ENCODE measurements at regions not wholly inside any gene's neighbourhood (a gene's known extent, or its start where the extent isn't known, plus 50 kb on each side); places are given as distances from the start of the nearest gene placed in this dataset.

- H3K27ac ChIP-seq, result peak overlapping the region; percentile 84
These were observed 54.6 kb upstream of the STXBP1 start for GRCh38 chr9:127557466-127557869.

GRCh38 chr9:127557998-127558546 lies 54.0 kb upstream of the STXBP1 start:
- no peaks in the 10 kb centered on the region for H3K9me3 ChIP-seq
- H3K27ac ChIP-seq, result peak overlapping the region; percentile 84
- peaks cover 94% of the 10 kb centered on the region for H3K4me1 ChIP-seq
- no peak overlapping the region for H3K4me3 ChIP-seq
- peaks cover 7% of the 10 kb centered on the region for H3K36me3 ChIP-seq
- peak in 1 of 2 donors; percentile 55 for DNase-seq (ENCODE audit: low spot score in 2 of 2)
- 37% methylated on average over 11 of the region's 11 CpGs for WGBS
- TF ChIP-seq POLR2AphosphoS5 (IDR thresholded peaks at IDR 0.05) (no peak), POLR2A (IDR thresholded peaks at IDR 0.05) (no peak), EP300 (IDR thresholded peaks at IDR 0.05) (no peak), CTCF (IDR thresholded peaks at IDR 0.05) (no peak)
- H3K27me3 ChIP-seq, result no peaks in the 10 kb centered on the region

More at GRCh38 chr9:127557466-127557869, 54.6 kb upstream of the STXBP1 start:
- WGBS, result 40% methylated on average over 1 of the region's 5 CpGs
- peak in 1 of 2 donors; percentile 74 for DNase-seq (ENCODE audit: low spot score in 2 of 2)
- peaks cover 7% of the 10 kb centered on the region for H3K36me3 ChIP-seq
- TF ChIP-seq EP300 (IDR thresholded peaks at IDR 0.05), result no peak
- TF ChIP-seq CTCF (IDR thresholded peaks at IDR 0.05), result no peak
- no peak for TF ChIP-seq POLR2AphosphoS5 (IDR thresholded peaks at IDR 0.05)
- TF ChIP-seq POLR2A (IDR thresholded peaks at IDR 0.05), result no peak
- H3K4me1 ChIP-seq, result peaks cover 88% of the 10 kb centered on the region
- no peaks in the 10 kb centered on the region for H3K27me3 ChIP-seq
- no peaks in the 10 kb centered on the region for H3K9me3 ChIP-seq
- H3K4me3 ChIP-seq, result no peak overlapping the region

- peak overlapping the region; percentile 84 for H3K27ac ChIP-seq
- no peak for DNase-seq (ENCODE audit: low spot score in 2 of 2)
- peaks cover 7% of the 10 kb centered on the region for H3K36me3 ChIP-seq
- H3K4me3 ChIP-seq, result no peak overlapping the region
- H3K4me1 ChIP-seq, result peaks cover 98% of the 10 kb centered on the region
- H3K27me3 ChIP-seq, result no peaks in the 10 kb centered on the region
- no peak for TF ChIP-seq POLR2A (IDR thresholded peaks at IDR 0.05)
- no peak for TF ChIP-seq EP300 (IDR thresholded peaks at IDR 0.05)
- no peak for TF ChIP-seq CTCF (IDR thresholded peaks at IDR 0.05)
- TF ChIP-seq POLR2AphosphoS5 (IDR thresholded peaks at IDR 0.05), result no peak
- H3K9me3 ChIP-seq, result no peaks in the 10 kb centered on the region
- WGBS, result 62% methylated on average over 5 of the region's 9 CpGs
These were observed 53.4 kb upstream of the STXBP1 start for GRCh38 chr9:127558581-127559246.

DNA sequence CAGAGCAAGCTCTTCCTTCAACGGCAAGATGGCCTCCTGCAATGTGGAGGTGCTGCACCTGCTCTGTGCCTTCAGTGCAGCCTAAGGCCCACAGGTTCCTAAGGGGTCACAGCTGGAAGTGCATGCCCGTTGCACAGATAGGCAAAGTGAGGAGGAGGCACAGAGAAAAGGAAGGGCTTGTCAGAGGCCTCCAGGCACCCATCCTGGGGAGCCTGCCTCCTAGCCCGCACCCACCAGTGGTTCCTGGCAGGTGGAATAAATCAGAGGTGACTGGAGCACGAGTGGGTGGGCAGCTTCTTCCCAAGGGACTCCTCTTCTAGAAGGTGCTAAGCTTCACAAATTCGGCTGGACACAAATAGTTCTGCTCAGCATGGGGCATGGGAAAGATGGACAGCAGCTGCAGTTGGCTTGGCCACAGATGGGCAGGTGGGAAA lies 52.8 kb upstream of the STXBP1 start:
- Histone ChIP-seq H3K4me3 (no peak overlapping the region), H3K27ac (no peak overlapping the region), H3K4me1 (peaks cover 98% of the 10 kb centered on the region), H3K27me3 (no peaks in the 10 kb centered on the region), H3K36me3 (peaks cover 7% of the 10 kb centered on the region), H3K9me3 (no peaks in the 10 kb centered on the region)
- DNase-seq (ENCODE audit: low spot score in 2 of 2), result peak in 1 of 2 donors; percentile 64
- 71% methylated on average over 5 of the region's 5 CpGs for whole genome bisulfite sequencing
- no peak for TF ChIP-seq POLR2A (IDR thresholded peaks at IDR 0.05)
- TF ChIP-seq CTCF (IDR thresholded peaks at IDR 0.05), result no peak
- no peak for TF ChIP-seq EP300 (IDR thresholded peaks at IDR 0.05)
- TF ChIP-seq POLR2AphosphoS5 (IDR thresholded peaks at IDR 0.05), result no peak

GRCh38 chr9:127561491-127562278 lies 50.4 kb upstream of the STXBP1 start:
- 17% methylated on average over 17 of the region's 17 CpGs for WGBS
- Histone ChIP-seq H3K4me1 (peaks cover 93% of the 10 kb centered on the region), H3K36me3 (peaks cover 7% of the 10 kb centered on the region), H3K4me3 (no peak overlapping the region), H3K9me3 (no peaks in the 10 kb centered on the region), H3K27me3 (no peaks in the 10 kb centered on the region), H3K27ac (peak overlapping the region; percentile 82)
- peak; percentile 95 for DNase-seq (ENCODE audit: low spot score in 2 of 2)
- no peak for TF ChIP-seq POLR2A (IDR thresholded peaks at IDR 0.05)
- no peak for TF ChIP-seq CTCF (IDR thresholded peaks at IDR 0.05)
- peak in 2 of 3 donors; percentile 40 to 42 for TF ChIP-seq POLR2AphosphoS5 (IDR thresholded peaks at IDR 0.05)
- TF ChIP-seq EP300 (IDR thresholded peaks at IDR 0.05), result no peak
